ENCODE measurements at regions not wholly inside any gene's neighbourhood (a gene's known extent, or its start where the extent isn't known, plus 50 kb on each side); places are given as distances from the start of the nearest gene placed in this dataset.

- H3K79me2 ChIP-seq (ENCODE audit: low read depth) = no peaks in the 10 kb centered on the region
- H3K27me3 ChIP-seq (ENCODE audit: insufficient read depth, low read depth) = no peaks in the 10 kb centered on the region; the same call in 1 of the 2 replicates
- H3K9me3 ChIP-seq (ENCODE audit: insufficient read depth, low read depth) = no peaks in the 10 kb centered on the region
- H2AFZ ChIP-seq = no peak overlapping the region
- H3K4me2 ChIP-seq = no peak overlapping the region
- ChIA-PET POLR2A (ENCODE audit: unreplicated experiment) (no interaction called here), CTCF (no interaction called here)
- no peaks in the 10 kb centered on the region for H3K36me3 ChIP-seq (ENCODE audit: low read depth)
- TF ChIP-seq EZH2 (IDR thresholded peaks at IDR 0.05; ENCODE audit: low read depth) (no peak), CTCF (conservative IDR thresholded peaks at IDR 0.05) (no peak)
- DNase-seq = no peak
- no peaks in the 10 kb centered on the region for H4K20me1 ChIP-seq (ENCODE audit: insufficient read depth)
- H3F3A ChIP-seq (ENCODE audit: insufficient read depth, low read depth) = no peaks in the 10 kb centered on the region
- no peaks in the 10 kb centered on the region for H3K9me2 ChIP-seq (ENCODE audit: insufficient read depth)
- H3K27ac ChIP-seq = no peak overlapping the region
- intact Hi-C loops (cut with micrococcal nuclease; ENCODE audit: unreplicated experiment) = no loop called here
- no peaks in the 10 kb centered on the region for H3K4me1 ChIP-seq (replicated peaks; ENCODE audit: insufficient read depth)
- no peak overlapping the region for H3K4me3 ChIP-seq
- no TSS peak for BruUV-seq (replicated peaks)
Observed at GRCh38 chr1:14340002-14340785, 258.3 kb upstream of the KAZN start.

GRCh38 chr1:14341147-14341546, 257.3 kb upstream of the KAZN start:
- no peak overlapping the region for H3K4me3 ChIP-seq
- no peaks in the 10 kb centered on the region for H4K20me1 ChIP-seq (ENCODE audit: insufficient read depth)
- no peak for TF ChIP-seq EZH2 (IDR thresholded peaks at IDR 0.05; ENCODE audit: low read depth)
- no peak for TF ChIP-seq CTCF (conservative IDR thresholded peaks at IDR 0.05)
- H3F3A ChIP-seq (ENCODE audit: insufficient read depth, low read depth) = no peaks in the 10 kb centered on the region
- no peak overlapping the region for H2AFZ ChIP-seq
- intact Hi-C loops (cut with micrococcal nuclease; ENCODE audit: unreplicated experiment) = no loop called here
- no peak overlapping the region for H3K27ac ChIP-seq
- no peaks in the 10 kb centered on the region for H3K9me3 ChIP-seq (ENCODE audit: insufficient read depth, low read depth)
- no peak overlapping the region for H3K4me2 ChIP-seq
- H3K9me2 ChIP-seq (ENCODE audit: insufficient read depth) = no peaks in the 10 kb centered on the region
- BruUV-seq (replicated peaks) = no TSS peak
- no peaks in the 10 kb centered on the region for H3K4me1 ChIP-seq (replicated peaks; ENCODE audit: insufficient read depth)
- POLR2A ChIA-PET (ENCODE audit: unreplicated experiment) = no interaction called here
- no peaks in the 10 kb centered on the region for H3K79me2 ChIP-seq (ENCODE audit: low read depth)
- CTCF ChIA-PET = no interaction called here
- DNase-seq = no peak
- H3K27me3 ChIP-seq (ENCODE audit: insufficient read depth, low read depth) = no peaks in the 10 kb centered on the region; the same call in 1 of the 2 replicates
- H3K36me3 ChIP-seq (ENCODE audit: low read depth) = no peaks in the 10 kb centered on the region

- Histone ChIP-seq H3K9me3 (ENCODE audit: insufficient read depth, low read depth) (no peaks in the 10 kb centered on the region), H3K36me3 (ENCODE audit: low read depth) (no peaks in the 10 kb centered on the region), H2AFZ (no peak overlapping the region), H3K27me3 (ENCODE audit: insufficient read depth, low read depth) (no peaks in the 10 kb centered on the region; the same call in 1 of the 2 replicates), H3K4me1 (replicated peaks; ENCODE audit: insufficient read depth) (no peaks in the 10 kb centered on the region), H3K4me2 (no peak overlapping the region), H3K27ac (no peak overlapping the region), H3K9me2 (ENCODE audit: insufficient read depth) (no peaks in the 10 kb centered on the region), H3K79me2 (ENCODE audit: low read depth) (no peaks in the 10 kb centered on the region), H3K4me3 (no peak overlapping the region), H4K20me1 (ENCODE audit: insufficient read depth) (no peaks in the 10 kb centered on the region), H3F3A (ENCODE audit: insufficient read depth, low read depth) (no peaks in the 10 kb centered on the region)
- intact Hi-C loops (cut with micrococcal nuclease; ENCODE audit: unreplicated experiment) = no loop called here
- no peak for DNase-seq
- CTCF ChIA-PET = no interaction called here
- POLR2A ChIA-PET (ENCODE audit: unreplicated experiment) = no interaction called here
- BruUV-seq (replicated peaks) = no TSS peak
- no peak for TF ChIP-seq EZH2 (IDR thresholded peaks at IDR 0.05; ENCODE audit: low read depth)
- no peak for TF ChIP-seq CTCF (conservative IDR thresholded peaks at IDR 0.05)
Observed at GRCh38 chr1:14345946-14346550, 252.4 kb upstream of the KAZN start.

All from PC-9 (cell line).